NCI-H1417 treated with DMSO at 0.1 percent for 48 hours (cell line): ENCODE measurements at regions not wholly inside any gene's neighbourhood (a gene's known extent, or its start where the extent isn't known, plus 50 kb on each side); places are given as distances from the start of the nearest gene placed in this dataset.

Source experiments
- DNase-seq: peaks from one replicate; lab custom pipeline; 2025; lab: John Stamatoyannopoulos, UW

- no peak for DNase-seq
Measured at GRCh38 chr5:39505791-39506190, 81.0 kb upstream of the DAB2 start.

GRCh38 chr5:39505363-39505762, 80.6 kb upstream of the DAB2 start:
- no peak for DNase-seq

- DNase-seq: no peak
Measured at GRCh38 chr5:39503155-39503554, 78.4 kb upstream of the DAB2 start.

GRCh38 chr5:39502704-39503103, 77.9 kb upstream of the DAB2 start:
- DNase-seq: no peak

- no peak for DNase-seq
Measured at GRCh38 chr5:39501397-39501796, 76.6 kb upstream of the DAB2 start.

- no peak for DNase-seq
Measured at GRCh38 chr5:39500551-39501175, 75.9 kb upstream of the DAB2 start.

GRCh38 chr5:39498278-39498952, 73.6 kb upstream of the DAB2 start:
- no peak for DNase-seq

- no peak for DNase-seq
Measured at GRCh38 chr5:39497322-39497721, 72.5 kb upstream of the DAB2 start.

GRCh38 chr5:39495227-39495626, 70.4 kb upstream of the DAB2 start:
- DNase-seq: no peak

- no peak for DNase-seq
Measured at GRCh38 chr5:39494534-39494933, 69.8 kb upstream of the DAB2 start.

- DNase-seq: no peak
Measured at GRCh38 chr5:39494107-39494510, 69.3 kb upstream of the DAB2 start.

- no peak for DNase-seq
Measured at GRCh38 chr5:39491210-39491609, 66.4 kb upstream of the DAB2 start.

GRCh38 chr5:39489263-39489662, 64.5 kb upstream of the DAB2 start:
- no peak for DNase-seq

- no peak for DNase-seq
Measured at GRCh38 chr5:39486790-39487189, 62.0 kb upstream of the DAB2 start.

GRCh38 chr5:39486361-39486760, 61.6 kb upstream of the DAB2 start:
- DNase-seq: no peak

GRCh38 chr5:39485079-39485478, 60.3 kb upstream of the DAB2 start:
- no peak for DNase-seq

- no peak for DNase-seq
Measured at GRCh38 chr5:39484673-39485072, 59.9 kb upstream of the DAB2 start.

- DNase-seq: no peak
Measured at GRCh38 chr5:39482098-39482497, 57.3 kb upstream of the DAB2 start.

GRCh38 chr5:39479537-39479936, 54.8 kb upstream of the DAB2 start:
- DNase-seq: no peak

- DNase-seq: no peak
Measured at GRCh38 chr5:39478863-39479262, 54.1 kb upstream of the DAB2 start.

- no peak for DNase-seq
Measured at GRCh38 chr5:39476843-39477220, 52.1 kb upstream of the DAB2 start.

- DNase-seq: no peak
Measured at GRCh38 chr5:39475881-39476842, 51.4 kb upstream of the DAB2 start.

GRCh38 chr5:39475159-39475571, 50.4 kb upstream of the DAB2 start:
- no peak for DNase-seq
